ENCODE measurements at regions not wholly inside any gene's neighbourhood (a gene's known extent, or its start where the extent isn't known, plus 50 kb on each side); places are given as distances from the start of the nearest gene placed in this dataset.

DNA sequence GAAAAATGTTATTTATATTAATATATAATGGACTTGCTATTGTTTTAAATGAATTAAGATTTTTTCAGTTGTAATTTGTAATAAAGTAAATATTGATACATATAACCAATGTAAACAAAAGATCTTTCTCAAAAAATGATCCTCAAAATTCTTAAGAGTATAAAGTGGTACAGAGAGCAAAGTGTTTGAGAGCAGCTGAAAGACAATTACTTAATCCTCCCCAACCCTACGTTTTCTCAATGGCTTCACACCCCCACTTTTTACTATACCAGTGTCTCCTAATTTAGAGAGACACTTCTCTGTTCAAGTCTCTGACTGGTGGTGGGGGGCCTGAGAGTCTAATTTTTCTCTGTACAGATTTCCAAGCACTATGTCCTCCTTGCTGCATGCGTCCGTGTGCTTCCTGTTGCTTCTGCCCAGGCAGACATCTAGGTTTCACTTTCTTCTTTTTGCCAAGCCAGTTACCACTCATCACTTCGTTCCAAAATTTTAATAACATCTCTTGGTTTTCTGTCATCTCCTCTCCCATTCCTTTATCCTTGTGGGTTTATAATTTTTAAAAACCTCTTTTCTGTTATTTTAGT lies 276.3 kb upstream of the DNAJC19 start:
- Histone ChIP-seq H3K4me3 (ENCODE audit: low read depth, low read length) (peak overlapping the region; percentile 36), H3K9me3 (ENCODE audit: control insufficient read depth, insufficient read depth, low read length) (no peaks in the 10 kb centered on the region), H3K27me3 (ENCODE audit: control insufficient read depth, insufficient read depth, low read length) (peaks cover 2% of the 10 kb centered on the region), H3K27ac (ENCODE audit: low read depth, low read length) (no peak overlapping the region)
- TF ChIP-seq, protein P1, sequence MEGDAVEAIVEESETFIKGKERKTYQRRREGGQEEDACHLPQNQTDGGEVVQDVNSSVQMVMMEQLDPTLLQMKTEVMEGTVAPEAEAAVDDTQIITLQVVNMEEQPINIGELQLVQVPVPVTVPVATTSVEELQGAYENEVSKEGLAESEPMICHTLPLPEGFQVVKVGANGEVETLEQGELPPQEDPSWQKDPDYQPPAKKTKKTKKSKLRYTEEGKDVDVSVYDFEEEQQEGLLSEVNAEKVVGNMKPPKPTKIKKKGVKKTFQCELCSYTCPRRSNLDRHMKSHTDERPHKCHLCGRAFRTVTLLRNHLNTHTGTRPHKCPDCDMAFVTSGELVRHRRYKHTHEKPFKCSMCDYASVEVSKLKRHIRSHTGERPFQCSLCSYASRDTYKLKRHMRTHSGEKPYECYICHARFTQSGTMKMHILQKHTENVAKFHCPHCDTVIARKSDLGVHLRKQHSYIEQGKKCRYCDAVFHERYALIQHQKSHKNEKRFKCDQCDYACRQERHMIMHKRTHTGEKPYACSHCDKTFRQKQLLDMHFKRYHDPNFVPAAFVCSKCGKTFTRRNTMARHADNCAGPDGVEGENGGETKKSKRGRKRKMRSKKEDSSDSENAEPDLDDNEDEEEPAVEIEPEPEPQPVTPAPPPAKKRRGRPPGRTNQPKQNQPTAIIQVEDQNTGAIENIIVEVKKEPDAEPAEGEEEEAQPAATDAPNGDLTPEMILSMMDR (IDR thresholded peaks at IDR 0.05; ENCODE audit: low read depth, low read length): no peak
- ChIA-PET POLR2A (no interaction called here), CTCF (no interaction called here)
- DNase-seq (ENCODE audit: low read depth, low spot score): no peak

DNA sequence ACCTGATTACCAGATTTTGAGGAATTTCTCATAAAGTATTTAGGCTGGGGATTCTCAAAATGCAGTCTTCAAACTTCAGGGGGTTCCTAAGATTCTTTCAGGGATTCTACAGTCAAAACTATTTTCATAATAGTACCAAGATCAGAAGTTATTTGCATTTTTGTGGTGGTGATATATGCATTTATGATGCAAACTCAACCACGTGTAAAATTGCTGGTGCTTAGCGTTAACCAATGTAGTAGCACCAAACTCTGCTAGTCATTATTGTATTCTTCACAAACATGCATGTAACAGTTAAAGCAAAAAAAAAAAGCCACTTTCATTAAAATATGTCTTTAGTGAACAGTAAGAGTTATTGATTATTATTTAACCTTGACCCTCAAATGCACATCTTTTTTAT lies 274.9 kb upstream of the DNAJC19 start:
- TF ChIP-seq, protein P1 (IDR thresholded peaks at IDR 0.05; ENCODE audit: low read depth, low read length): no peak
- CTCF ChIA-PET: no interaction called here
- DNase-seq (ENCODE audit: low read depth, low spot score): no peak
- Histone ChIP-seq H3K9me3 (ENCODE audit: control insufficient read depth, insufficient read depth, low read length) (no peaks in the 10 kb centered on the region), H3K27me3 (ENCODE audit: control insufficient read depth, insufficient read depth, low read length) (no peaks in the 10 kb centered on the region), H3K27ac (ENCODE audit: low read depth, low read length) (no peak overlapping the region), H3K4me3 (ENCODE audit: low read depth, low read length) (no peak overlapping the region)
- POLR2A ChIA-PET: no interaction called here

- H3K27me3 ChIP-seq (ENCODE audit: control insufficient read depth, insufficient read depth, low read length): no peaks in the 10 kb centered on the region
- CTCF ChIA-PET: no interaction called here
- POLR2A ChIA-PET: no interaction called here
- TF ChIP-seq, protein P1 (IDR thresholded peaks at IDR 0.05; ENCODE audit: low read depth, low read length): no peak
- no peaks in the 10 kb centered on the region for H3K9me3 ChIP-seq (ENCODE audit: control insufficient read depth, insufficient read depth, low read length)
- no peak overlapping the region for H3K27ac ChIP-seq (ENCODE audit: low read depth, low read length)
- no peak for DNase-seq (ENCODE audit: low read depth, low spot score)
- no peak overlapping the region for H3K4me3 ChIP-seq (ENCODE audit: low read depth, low read length)
Measured at GRCh38 chr3:181253796-181254195, 264.3 kb upstream of the DNAJC19 start.

DNA sequence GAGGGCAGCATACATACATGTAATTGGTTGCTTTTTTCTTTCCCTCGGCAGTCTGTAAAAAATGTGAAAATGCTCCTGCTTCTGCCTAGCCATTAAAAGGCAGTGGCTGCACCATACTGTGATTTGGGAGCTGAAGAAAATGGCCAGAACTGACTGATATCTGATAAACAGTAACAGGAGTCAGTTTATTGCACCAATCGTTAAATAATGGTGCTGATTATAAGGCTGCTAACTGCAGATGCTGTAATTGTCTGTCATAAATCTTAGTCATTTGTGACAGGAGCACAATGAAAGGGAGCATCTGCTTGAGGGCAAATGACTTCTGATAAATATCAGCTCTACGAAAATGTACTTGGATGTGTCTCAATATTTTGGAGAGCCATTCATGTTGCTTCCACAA lies 263.1 kb upstream of the DNAJC19 start:
- H3K9me3 ChIP-seq (ENCODE audit: control insufficient read depth, insufficient read depth, low read length): no peaks in the 10 kb centered on the region
- H3K27ac ChIP-seq (ENCODE audit: low read depth, low read length): no peak overlapping the region
- no peak for DNase-seq (ENCODE audit: low read depth, low spot score)
- CTCF ChIA-PET: no interaction called here
- H3K27me3 ChIP-seq (ENCODE audit: control insufficient read depth, insufficient read depth, low read length): no peaks in the 10 kb centered on the region
- TF ChIP-seq, protein P1 (IDR thresholded peaks at IDR 0.05; ENCODE audit: low read depth, low read length): no peak
- no peak overlapping the region for H3K4me3 ChIP-seq (ENCODE audit: low read depth, low read length)
- POLR2A ChIA-PET: no interaction called here

DNA sequence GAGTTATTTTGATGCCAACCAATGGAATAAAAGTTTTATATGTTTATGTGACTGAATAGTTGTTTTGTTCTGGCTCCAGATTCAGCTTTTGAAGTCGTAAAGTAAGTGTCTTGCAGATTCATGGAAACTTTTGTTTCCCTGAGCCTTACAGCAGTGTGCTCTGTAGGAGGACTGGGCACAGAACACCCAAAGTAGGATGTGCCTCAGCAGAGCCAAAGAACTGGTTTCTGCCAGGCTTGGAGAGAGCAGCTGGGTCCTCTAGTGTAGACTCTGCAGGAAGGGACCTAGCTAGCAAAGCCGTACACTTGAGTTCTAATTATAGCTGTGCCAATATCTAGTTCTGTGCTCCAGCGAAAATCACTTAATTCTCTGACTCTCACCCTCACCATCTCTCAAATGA lies 261.2 kb upstream of the DNAJC19 start:
- TF ChIP-seq, protein P1 (IDR thresholded peaks at IDR 0.05; ENCODE audit: low read depth, low read length): no peak
- Histone ChIP-seq H3K27me3 (ENCODE audit: control insufficient read depth, insufficient read depth, low read length) (no peaks in the 10 kb centered on the region), H3K9me3 (ENCODE audit: control insufficient read depth, insufficient read depth, low read length) (no peaks in the 10 kb centered on the region), H3K27ac (ENCODE audit: low read depth, low read length) (no peak overlapping the region), H3K4me3 (ENCODE audit: low read depth, low read length) (no peak overlapping the region)
- ChIA-PET CTCF (no interaction called here), POLR2A (no interaction called here)
- no peak for DNase-seq (ENCODE audit: low read depth, low spot score)

Data from AG04450 (cell line).